Activated naive CD4-positive, alpha-beta T cell treated with anti-CD3 and anti-CD28 coated beads, Interleukin-2, amount 50 U/mL, for 16 hours (primary cell): ENCODE measurements at regions not wholly inside any gene's neighbourhood (a gene's known extent, or its start where the extent isn't known, plus 50 kb on each side); places are given as distances from the start of the nearest gene placed in this dataset.

Source experiments
- DNase-seq: peaks from one replicate; pipeline ENCODE4 v3.0.0-alpha.2; 2020

DNA sequence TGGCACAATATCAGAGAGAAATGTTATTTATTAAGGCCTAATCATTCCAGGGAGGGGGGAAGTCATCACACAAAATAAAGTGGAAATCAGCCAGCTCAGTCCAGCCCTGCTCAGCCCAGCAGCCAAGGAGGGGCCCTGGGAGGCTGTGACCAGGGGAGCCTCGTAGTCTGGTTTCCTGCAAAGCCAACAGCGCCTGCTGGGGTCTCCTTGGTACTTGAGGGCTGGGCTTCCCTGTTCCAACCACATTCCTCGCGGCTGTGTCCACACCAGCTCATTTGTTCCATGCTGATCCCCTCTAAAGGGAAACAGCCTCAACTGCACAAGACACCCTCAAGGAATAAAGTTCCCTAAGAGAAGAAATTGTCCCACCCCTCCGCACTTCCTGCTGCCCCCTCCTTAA lies 154.0 kb downstream of the TMEM132E start:
- no peak for DNase-seq

DNA sequence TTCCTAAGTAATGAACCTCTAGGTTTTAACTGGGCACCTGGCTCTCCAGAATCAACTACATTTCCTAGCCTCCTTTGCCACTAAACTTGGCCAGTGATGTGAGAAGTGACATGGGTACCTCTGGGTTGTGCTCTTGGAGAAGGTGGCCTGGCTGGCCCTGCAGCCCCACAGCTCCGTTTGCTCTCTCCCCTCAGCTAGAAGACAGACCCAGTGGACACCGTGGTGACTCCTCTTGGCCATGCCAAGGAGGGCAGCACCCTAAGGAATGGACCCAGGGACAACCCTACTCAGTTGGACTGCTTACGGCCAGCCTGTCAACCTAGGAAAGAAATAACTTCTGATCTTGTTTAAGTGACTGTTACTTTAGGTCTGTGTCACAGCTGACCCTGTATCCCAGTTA lies 151.4 kb downstream of the TMEM132E start:
- DNase-seq, result no peak

- no peak for DNase-seq
Observed at GRCh38 chr17:34728771-34729310, 149.5 kb downstream of the TMEM132E start.

GRCh38 chr17:34727601-34728000 lies 148.2 kb downstream of the TMEM132E start:
- DNase-seq, result no peak

DNA sequence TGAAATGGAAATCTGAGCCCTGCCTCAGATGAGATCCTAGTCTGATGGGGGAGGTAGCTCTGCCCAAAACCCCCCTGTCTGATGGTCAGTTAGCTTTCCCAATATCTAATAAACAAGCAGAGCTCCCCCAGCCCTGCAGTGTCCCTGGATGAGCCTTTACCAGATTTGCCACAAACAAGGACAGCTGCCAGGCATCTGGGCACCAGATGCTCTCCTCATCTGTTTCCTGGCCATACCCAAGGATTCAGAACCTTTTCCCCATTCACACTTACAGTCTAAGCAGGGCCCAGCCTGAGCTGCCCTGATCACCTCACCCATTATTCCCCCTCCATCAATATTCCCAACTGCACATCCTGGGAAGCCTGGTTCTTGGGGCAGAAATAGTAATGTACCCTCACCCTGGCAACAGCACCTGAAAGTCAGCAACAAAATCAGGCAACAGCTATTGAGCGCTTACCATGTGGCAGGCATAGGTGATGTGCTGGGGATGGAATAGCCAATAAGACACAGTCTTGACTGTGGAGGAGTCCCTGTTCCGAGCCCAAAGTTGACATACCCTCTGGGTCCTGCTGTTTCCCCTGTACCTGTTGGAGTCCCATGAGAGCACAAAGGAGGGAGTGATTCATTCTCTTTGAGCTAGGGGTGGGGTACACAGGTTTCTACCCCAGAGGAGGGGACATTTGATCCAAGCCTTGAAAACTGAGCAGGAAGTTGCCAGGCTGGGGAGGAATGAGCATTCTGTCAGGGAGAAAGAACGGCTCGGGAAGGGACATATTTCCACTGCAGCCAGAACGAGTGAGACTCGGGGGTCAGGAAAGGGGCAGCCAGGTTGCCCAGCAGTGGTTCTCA lies 147.4 kb downstream of the TMEM132E start:
- no peak for DNase-seq

DNA sequence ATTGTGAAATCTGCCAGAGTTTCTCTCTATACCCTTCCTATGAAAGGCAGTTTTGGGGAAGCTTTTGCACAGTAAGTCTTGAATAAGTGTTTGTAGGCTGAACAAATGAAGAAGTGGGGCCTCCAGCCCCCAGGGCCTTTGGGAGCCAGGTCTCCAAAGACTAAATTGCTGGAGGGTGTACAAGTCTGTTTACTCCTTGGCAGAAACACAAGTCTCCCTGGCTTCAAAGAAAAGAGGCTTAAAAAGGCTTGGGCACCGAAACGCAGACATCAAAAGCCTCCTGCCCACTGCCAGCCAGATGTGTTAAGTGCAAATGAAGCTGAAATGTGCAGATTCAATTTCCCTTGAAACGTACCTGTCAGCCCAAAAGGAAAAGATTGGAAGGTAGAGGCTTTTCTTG lies 146.3 kb downstream of the TMEM132E start:
- DNase-seq, result no peak

DNA sequence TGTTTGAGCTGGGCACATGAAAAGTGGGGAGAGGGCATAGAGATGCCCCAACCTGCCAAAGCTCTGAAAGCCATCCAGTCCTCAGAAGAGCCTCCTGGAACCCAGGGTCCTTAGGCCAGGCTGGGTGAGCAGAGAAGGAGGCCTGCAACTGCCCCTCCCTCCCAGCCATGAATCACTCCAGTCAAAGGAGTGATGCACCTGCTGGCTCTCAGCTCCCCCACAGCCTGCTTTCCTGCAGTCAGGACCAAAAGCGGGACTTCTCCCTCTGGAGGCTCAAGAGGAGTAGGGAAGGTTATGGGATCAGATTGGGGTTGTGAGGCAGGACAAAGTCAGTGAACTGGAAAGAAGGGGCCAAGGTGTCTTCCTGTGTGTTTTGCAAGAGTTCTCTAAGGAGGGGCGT lies 145.6 kb downstream of the TMEM132E start:
- no peak for DNase-seq

DNA sequence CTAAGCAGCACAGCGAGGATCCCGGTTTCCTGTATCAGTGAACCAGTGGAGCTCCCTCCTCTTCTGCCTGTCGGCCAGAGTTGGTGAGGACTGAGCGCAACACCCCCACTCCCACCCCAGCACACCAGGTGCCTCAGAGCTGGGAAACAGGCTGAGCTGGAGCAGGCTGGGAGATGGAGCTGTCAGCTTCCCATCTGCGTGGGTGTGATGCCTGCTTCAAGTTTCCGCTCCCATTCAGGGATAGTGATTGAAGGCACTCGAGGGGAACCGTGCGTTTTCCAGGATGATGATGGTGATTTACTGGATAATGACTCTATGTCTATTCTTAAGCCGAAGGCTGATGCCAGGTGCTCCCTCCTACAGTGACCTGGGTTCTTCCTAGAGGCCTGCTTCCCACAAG lies 144.5 kb downstream of the TMEM132E start:
- DNase-seq, result no peak

DNA sequence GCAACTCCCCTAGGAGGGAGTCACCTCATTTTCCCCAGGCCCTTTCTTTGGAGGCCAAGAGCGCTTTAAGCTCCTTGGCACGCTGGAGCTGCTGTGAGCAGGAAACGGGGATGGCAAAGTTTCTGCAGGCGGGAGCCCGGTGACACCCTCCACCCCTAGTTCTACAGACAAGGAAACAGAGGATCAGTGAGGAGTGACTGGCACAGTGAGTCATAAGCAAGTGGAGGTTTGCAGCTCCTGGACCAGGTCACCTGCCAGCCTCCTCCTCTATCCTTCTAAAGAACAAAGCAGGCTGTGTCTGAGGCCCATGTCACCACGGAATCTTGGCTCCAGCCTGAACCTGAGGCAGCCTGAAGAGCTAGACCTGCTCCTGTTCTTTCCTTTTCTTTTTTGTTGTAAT lies 141.9 kb downstream of the TMEM132E start:
- no peak for DNase-seq

DNA sequence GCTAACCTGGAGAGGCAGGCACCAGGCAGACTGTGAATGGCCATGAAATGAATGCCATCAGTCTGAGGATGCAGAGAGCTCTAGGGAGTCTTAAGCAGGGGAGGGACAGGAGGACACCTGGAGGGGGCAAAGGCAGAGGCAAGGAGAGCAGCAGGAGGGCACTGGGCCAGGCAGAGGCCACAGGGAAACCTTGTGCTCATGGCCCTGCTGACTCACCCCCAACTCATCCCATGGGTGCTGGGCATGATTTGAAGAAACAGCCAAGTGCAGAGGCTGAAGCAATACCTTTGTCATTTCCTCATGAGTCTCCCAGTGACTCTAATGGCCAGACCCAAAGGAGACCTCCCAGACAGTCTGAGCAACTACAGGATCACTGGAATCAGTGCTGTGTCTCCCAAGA lies 141.4 kb downstream of the TMEM132E start:
- no peak for DNase-seq

DNA sequence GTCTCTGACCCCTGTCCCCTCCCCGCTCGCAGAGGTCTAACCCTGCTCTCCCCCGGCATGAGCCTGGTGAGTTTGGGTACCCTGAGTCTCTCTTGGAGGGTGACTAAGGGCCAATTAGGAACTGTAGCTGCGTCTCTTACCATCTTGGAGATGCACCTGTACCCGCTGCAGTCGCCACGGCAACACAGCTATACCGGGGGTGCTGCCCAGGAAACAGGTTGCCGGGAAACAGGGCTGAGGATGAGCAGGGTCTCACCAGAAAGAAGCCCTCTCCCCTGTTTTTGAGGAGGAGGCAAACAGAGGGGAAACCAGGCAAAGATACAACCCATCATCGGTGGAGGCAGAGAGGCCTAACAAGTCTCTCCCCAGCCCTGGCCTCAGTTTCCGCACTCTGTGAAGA lies 140.2 kb downstream of the TMEM132E start:
- no peak for DNase-seq

GRCh38 chr17:34717092-34717491 lies 137.7 kb downstream of the TMEM132E start:
- no peak for DNase-seq

DNA sequence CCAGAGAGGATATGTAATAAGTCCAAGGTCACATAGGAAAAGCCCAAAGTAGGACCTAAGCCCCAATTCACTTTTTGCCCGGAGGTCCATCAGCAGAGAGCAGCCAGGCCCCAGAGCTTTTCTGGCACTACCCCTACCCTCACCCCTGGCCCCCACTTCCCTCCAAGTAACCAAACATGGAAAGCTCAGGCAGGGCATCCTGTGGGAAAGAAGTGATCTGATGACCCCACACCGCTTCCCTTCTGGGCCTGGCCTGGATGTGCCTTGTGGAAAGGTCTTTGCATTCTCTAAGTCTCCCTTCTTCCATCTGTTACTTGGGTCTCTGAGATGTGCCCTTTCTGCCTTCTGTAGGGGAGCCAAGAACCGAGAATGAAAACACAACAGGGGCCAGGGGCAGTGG lies 136.9 kb downstream of the TMEM132E start:
- DNase-seq, result no peak

DNA sequence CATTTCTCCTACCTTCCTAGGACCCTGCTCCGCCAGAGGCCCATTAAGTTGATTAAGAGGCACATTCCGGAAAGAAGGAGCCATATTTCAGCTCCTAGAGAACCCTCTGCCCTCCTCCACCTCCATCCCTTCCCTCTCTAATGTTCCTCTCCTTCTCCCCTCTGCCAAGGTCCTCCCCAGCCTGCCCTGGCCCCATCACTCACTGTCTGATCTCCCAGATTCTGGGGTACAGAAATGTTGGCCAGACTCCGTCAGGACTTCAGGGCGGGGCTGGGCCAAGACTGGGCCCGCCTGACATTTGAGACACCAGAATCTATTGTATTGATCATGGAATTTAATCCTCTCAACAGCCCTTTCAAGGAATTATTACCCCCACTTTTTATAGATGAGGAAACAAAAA lies 136.1 kb downstream of the TMEM132E start:
- no peak for DNase-seq

- DNase-seq, result no peak
Observed at GRCh38 chr17:34714475-34715410, 135.4 kb downstream of the TMEM132E start.

DNA sequence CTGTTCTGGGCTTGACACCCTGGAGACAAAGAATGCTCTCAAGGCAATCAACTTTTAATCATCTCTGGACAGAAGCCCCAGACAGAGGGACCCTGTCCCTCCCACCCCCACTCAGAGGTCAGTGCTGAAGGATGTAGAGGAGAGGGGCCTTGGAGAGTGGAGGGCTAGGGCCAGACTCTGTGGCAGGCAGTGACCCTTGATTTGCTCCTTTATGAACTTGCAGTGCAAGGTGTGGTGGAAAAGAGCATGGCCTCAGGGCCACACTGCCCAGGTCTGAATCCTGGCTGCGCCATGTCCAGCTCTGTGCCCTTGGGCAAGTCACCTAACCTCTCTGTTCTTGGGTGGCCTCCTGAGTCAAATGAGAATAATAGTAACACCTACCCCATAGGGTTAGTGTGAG lies 134.3 kb downstream of the TMEM132E start:
- no peak for DNase-seq

DNA sequence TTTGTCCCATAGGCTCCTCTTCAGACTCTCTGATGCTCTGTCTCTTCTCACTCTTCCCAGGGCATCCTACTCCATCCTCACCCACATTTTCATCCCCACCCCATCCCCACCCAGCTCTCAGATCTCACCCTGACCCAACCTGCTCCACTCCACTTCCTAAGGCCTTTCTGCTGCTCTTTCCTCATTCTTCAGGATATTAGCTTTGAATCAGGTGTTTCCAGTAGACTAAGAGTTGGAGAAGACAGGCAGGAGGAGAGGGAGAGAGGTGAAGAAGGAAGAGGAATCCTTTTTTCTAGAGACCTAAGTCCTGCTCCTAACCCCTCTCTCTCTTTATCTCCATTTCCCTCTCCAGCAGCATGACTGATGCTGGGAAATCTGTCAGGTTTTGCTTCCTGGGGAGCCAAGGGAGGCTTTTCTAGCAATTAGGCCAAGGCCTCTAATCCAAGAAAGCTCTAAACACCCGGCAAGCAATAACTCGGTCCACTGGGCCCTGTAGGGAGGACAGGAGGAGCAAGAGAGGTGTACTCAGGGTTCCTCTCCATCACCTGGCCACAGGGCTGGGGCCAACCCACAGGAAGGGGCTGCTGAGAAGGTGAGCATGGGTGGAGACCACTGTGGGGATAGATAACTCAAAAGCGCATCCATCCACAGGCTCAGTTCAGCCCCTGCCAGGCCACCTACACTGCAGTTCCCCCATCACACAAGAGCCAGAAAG lies 133.3 kb downstream of the TMEM132E start:
- no peak for DNase-seq

GRCh38 chr17:34711646-34712045 lies 132.3 kb downstream of the TMEM132E start:
- no peak for DNase-seq

GRCh38 chr17:34710226-34710625 lies 130.8 kb downstream of the TMEM132E start:
- no peak for DNase-seq

DNA sequence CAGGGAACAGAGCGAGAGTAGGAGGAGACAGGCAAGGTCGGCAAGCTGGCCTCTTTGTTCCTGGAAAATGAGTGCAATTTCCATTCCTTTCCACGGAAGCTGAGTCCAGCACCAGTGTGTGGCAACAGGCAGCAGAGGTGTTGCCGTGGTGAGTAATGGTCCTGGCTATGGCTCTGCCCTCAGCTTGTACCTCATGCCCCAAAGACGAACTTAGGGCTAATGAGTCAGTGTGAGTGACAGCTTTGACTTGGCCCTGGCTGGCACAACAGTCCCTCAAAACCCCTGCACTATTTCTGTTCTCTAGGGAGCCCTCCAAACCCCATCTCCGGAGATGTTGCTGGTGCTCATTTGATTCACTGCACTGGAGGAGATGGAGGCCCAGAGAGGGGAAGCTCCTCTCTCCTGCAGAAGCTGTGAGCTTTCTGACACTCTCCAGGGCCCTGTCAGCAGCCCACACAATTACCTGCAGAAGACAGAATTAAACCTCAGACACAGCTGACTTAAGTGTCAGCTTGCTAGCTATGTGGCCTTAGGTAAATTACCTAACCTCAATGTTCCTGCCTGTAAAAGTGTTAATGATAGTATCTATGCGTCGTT lies 129.9 kb downstream of the TMEM132E start:
- no peak for DNase-seq

GRCh38 chr17:34706029-34706428 lies 126.6 kb downstream of the TMEM132E start:
- DNase-seq, result no peak

- no peak for DNase-seq
Observed at GRCh38 chr17:34703533-34703932, 124.2 kb downstream of the TMEM132E start.

GRCh38 chr17:34699181-34699580 lies 119.8 kb downstream of the TMEM132E start:
- DNase-seq, result no peak
